ENCODE measurements at regions not wholly inside any gene's neighbourhood (a gene's known extent, or its start where the extent isn't known, plus 50 kb on each side); places are given as distances from the start of the nearest gene placed in this dataset.

DNA sequence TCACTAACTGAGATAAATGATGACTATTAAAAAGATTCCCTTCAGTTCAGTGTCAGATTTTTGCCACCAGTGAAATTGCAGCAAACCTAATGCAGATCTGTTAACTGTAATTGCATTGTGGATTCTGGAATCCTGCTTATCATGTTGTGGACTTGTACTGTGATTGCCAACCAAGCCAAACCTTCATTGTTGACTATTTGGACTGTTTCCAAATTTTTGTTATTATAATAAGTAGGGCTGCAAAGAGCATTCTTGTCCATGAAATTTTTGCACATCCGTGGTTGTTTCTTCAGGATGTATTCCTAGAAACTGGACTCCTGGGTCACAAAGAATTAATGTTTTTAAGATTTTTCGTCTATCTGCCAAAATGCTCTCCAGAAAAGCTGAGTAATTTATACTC is 281.6 kb upstream of the ZMIZ1 start:
- no peak for DNase-seq

GRCh38 chr10:78794736-78795455 is 273.9 kb upstream of the ZMIZ1 start:
- DNase-seq, result no peak

DNA sequence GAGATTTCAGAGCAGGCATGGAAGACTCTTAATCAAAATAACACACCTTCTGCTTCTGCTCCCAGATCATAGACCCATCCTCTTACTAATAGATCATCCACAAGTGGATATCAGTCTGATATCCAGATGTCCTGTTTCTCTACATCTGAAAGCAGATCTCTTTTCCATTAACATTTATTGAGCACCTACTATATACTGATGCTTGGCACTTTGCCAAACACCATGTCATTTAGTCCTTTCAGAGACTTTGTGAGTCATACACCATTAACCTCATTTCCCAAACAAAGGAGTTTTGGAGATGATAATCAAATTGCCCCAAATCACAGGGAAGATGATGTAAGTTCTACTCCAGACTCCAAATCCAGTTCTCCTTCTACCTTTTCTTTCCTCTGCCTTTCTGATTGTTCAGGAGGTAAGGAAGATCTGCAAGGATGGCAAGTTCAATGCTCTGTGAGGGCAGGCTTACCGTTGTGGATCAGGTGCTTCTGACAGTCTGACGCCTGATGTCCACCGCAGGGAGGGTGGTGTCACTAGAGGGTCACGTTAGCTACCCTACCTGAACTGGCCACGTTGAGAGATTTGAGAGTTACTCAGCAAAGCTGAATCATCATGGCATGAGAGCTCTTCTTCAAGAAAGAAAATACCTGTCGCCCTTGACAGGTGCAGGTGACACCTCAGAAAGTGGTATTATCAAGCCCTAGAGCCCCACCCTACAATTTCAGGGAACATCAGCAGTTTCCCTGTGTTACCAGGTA is 269.6 kb upstream of the ZMIZ1 start:
- no peak for DNase-seq

GRCh38 chr10:78800006-78800405 is 268.8 kb upstream of the ZMIZ1 start:
- no peak for DNase-seq

GRCh38 chr10:78800535-78801320 is 268.0 kb upstream of the ZMIZ1 start:
- DNase-seq, result no peak

GRCh38 chr10:78802431-78802830 is 266.3 kb upstream of the ZMIZ1 start:
- DNase-seq, result no peak

- no peak for DNase-seq
Observed at GRCh38 chr10:78802866-78803265, 265.9 kb upstream of the ZMIZ1 start.

DNA sequence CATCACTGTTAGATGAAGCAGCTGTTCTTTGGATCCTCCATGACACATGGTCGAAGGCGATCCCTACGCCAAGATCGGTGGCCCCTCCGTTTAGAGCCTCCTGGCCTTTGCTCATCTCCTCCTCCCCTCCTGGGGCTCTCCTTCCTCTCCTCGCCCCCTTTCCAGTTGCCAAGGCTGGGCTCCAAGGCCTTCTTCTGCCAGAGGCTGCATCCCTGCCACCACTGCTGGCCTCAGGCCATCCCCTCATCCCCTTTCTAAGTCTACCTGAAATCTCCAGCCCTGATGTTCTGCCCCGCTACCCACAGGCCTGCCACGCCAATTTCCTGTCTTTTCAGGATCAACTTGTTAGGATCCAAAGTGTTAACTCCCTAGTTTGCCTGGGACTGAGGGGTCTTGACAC is 265.1 kb upstream of the ZMIZ1 start:
- no peak for DNase-seq

GRCh38 chr10:78804411-78805032 is 264.2 kb upstream of the ZMIZ1 start:
- no peak for DNase-seq

DNA sequence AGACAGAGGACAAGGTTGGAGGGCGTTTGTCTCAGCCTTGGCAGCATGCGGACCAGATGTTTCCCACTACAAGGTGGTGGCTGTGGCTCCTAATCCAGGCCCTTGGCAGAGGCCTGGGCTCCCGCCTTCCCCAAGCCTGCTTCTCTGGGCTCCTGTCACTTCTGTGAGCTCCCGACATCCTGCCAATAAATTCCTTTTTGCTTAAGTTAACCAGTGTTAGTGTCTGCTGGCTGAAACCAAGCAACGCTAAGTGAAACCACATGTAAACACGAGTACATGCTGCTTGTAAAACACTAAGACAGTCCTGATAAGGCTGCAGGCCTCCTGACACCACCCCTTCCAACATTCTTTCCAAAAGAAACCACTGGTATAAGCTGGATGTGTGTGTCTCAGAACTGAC is 263.6 kb upstream of the ZMIZ1 start:
- DNase-seq, result no peak

DNA sequence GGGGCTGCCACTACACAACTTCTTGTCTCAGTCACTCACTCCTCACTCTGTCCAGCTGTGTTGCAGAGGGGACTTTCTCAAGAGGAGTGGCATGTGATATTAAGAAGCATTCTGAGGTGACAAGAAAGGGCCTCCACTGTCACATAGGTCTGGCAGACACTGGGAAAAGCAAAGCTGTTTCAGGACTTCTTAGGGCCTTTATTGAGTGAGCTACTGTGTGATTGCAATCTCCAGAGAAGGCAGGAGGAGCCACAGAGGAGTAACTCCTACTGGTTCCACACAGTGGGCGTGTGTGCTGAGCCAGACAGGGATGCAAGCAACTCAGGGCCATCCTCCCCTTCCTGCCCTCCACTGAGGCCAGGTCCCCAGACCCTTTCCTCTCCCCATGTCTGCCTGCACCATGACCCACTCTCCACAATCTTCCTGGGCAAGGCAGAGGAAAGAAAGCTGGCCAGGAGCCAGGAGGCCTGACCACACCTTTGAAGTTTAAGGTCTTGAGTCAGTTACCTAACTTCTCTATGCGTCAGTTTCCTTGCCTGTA is 262.0 kb upstream of the ZMIZ1 start:
- DNase-seq, result no peak

- no peak for DNase-seq
Observed at GRCh38 chr10:78807504-78808203, 261.1 kb upstream of the ZMIZ1 start.

GRCh38 chr10:78808286-78808685 is 260.5 kb upstream of the ZMIZ1 start:
- DNase-seq, result no peak

DNA sequence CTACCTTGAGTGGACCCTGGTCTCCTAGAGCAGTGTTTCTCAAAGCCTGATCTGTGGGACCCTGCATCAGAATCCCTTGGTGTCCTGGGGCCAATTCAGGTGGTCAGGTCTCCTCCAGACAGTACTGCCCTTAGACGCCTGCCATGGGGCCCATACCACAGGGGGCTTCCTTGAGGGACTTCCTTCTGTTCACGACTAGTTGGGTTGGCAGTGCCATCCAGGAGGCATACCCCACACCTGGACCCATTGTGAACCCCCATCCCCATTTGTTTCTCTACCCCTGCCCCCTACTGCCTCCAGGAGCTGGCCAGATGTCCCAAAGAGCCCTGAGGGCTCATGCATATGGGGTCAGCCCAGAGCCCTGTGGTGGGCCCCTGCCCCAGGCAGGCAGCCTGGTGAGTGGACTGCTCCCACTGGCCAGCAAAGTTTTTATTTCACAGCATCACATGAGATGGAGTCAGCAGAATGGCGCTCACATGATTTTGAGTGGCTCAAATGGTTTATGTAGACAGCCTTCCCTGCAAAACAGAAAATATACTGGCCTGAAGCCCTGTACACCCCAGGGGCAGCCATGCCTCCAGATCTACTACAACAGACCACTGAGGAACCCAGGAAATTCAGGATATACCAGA is 259.9 kb upstream of the ZMIZ1 start:
- no peak for DNase-seq

- DNase-seq, result no peak
Observed at GRCh38 chr10:78811174-78811573, 257.6 kb upstream of the ZMIZ1 start.

- DNase-seq, result no peak
Observed at GRCh38 chr10:78812571-78813318, 256.0 kb upstream of the ZMIZ1 start.

DNA sequence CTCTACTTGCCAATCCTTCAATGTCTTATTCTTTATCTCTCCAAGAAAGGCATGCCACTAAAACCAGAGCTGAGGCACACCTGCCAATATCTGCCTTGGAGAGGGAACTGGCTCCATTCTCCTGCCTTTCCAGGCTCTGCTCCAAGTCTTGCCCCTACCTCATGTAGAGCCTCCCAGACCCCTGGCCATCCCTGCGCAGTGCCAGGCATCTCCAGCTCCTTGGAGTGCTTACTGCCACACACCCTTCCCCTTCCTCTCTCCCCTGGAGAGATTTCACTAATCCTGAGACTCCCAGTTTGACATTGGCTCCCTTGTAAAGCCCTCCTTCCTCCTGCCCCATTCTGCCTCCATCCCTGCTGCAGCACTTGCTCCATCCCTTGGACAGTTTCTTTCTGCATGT is 255.2 kb upstream of the ZMIZ1 start:
- no peak for DNase-seq

DNA sequence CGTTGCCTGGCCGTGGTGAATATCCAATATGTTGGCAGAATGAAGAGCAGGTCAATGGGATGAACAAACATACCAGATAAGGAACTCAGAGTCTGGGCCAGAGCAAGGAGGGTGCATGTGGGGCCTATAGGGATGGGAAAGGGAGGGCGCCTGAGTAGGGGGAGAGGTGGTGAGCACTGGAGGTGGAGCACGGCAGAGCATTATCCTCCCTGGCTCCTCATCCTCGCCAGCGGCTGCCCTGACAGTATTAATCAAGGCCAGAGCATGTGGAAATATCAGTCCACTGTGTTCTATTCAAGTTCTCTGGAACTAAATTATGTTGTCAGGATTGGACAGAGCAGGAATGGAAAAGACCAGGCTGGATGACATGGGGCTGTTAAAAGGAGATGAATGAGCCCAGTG is 254.8 kb upstream of the ZMIZ1 start:
- DNase-seq, result no peak

DNA sequence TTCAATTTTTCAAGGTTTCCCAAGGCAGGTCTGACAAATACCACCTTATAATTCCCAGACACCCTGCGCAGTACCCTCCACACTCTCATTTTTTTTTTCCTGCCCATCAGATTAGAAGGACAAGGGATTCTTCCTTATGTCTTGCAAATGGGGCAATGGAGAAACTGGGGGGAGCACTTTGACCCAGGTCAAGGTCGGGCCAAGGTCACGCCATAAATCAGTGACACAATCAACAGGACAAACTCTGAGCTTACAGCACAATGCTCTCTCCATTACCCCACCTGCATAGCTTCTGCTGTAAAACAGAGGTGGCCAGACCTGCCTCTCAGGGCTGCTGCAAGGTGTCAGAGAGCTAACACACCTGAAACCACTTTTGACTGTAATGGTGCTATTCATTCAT is 254.4 kb upstream of the ZMIZ1 start:
- DNase-seq, result no peak

DNA sequence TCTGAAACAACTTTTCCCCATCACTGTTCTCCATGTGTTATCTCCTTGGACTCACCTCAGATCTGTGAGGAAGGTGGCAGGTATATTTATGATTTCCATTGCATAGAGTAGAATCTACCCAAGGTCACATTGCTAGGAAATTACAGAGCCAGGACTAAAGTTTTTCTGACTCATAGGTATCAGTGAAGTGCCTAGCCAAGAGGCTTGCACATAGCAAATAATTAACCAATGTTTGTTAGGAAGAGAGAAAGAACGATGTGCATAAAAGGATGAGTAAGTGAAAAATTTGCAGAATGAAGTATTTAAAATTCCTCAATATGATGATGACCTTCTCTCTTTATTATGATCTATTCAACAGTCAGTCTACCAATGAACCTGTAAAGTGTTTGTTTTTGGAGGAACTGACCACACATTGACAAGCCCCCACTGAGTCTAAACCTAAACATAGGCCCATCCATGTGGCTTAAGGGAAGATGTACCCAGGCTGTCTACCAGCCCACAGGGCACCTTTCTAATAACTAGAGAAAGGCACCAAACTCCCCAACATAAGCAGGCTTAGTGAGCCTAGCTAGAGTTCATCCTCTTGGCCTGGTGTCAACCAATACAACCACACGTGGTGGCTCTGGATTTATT is 252.9 kb upstream of the ZMIZ1 start:
- DNase-seq, result no peak

DNA sequence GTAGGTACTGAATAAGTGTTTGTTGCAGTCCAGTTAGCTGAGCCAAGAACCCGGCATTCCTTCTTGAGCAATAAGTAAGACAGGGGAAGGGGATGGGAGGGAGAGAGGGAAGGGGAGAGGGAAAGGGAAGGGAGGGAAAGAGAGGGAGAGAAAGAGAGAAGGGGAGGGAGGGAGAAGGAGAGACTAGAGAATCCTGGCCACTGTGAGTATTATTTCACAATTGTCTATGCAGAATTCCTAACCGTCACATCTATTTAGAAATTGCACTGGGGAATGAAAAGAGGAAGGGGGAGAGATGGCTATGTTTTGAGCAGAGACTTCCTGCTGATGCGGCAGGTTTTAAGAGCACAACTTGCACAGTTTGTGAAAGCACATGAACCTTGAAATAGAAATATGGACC is 251.4 kb upstream of the ZMIZ1 start:
- no peak for DNase-seq
